ENCODE measurements at regions not wholly inside any gene's neighbourhood (a gene's known extent, or its start where the extent isn't known, plus 50 kb on each side); places are given as distances from the start of the nearest gene placed in this dataset.

DNA sequence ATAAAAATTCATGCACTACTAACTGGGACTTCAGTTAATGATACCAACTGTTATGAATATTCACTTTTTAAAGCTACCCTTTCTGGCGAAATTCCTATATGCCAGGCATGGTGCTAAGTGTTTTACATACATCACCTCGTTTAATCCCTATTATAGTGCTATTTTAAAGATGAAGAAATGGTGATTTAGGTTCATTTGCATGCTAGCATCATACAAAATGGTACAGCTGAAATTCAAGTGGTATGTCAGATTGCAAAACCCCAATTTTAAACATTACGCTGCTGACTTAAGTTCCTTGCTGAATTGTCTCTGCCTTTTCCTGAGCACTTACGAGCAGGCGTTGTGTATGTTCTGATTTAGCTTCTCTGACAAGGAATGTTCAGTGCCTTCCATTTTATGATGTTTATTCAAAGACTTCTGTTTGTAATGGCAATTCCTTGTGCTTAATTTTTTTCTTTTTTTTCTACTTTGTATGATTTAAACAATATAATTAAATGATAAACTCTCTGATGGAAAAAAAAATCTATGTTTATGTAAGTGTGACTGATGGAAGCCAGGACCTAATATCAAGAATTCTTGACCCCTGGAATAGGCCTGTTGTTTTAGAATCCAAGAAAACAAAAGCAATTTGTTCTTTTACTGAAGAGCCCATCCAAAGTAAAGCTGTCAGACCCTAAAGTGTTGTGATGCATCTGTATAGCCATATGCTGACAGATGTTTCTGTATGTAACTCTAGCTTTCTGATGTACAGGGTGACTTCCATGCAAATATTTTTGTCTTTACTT is 148.1 kb downstream of the PCDH7 start:
- TF ChIP-seq CTCF (conservative IDR thresholded peaks at IDR 0.05; ENCODE audit: low read depth, low read length) (no peak), EZH2 (IDR thresholded peaks at IDR 0.05; ENCODE audit: borderline replicate concordance, low read depth, low read length, poor library complexity, severe bottlenecking) (no peak)
